Sciatic nerve (tissue), 2 donors: ENCODE measurements at regions not wholly inside any gene's neighbourhood (a gene's known extent, or its start where the extent isn't known, plus 50 kb on each side); places are given as distances from the start of the nearest gene placed in this dataset.

ENCODE experiments used
- ATAC-seq: fragments of 200-7000 bp; cut with Tn5 transposase; one replicate; pipeline ENCODE4 v1.9.1; 2020; ENCODE audit warnings: mild to moderate bottlenecking, moderate library complexity
- DNase-seq: peaks from one replicate; pipeline ENCODE4 v3.0.0-alpha.2; 2020; ENCODE audit warnings: low spot score
- intact Hi-C: fragments of 100-400 bp; cut with DNase I; formaldehyde crosslinking; loops from one replicate; pipeline ENCODE4 v1.14.2; 2022
- donor health status: DM: no; HTN: no; CAD: no.
- donor health status: DM: no; HTN: no; CAD: no.

DNA sequence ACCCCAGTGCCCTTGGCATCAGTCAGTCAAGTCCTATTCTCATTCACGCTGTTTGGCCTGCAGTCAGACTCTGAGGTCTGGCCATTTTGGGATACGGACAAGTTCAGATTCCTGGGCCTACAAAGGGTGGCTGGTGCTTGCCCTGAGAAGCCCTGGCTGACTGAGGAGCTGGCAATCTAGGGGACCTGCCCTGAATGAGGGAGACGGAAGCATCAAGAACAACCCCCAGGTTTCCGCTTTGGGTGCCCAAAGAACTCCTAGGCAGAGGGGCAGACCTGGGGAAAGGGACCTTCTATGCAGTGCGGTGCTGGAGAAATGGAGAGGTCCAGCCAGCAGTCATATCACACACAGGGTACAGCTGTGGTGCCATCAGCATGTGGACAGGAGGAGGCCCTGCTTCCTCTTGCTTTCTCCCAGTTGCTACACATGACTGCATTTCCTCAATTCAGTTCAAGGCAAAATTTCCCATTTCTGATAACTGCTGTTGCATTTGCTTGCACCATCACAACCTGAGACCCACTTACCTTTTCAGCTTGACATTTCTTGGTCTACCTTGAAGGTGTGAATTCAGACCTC, 70.9 kb upstream of the LGALSL start:
- ATAC-seq: peak; percentile 57
- intact Hi-C loops: no loop called here
- DNase-seq: no peak

GRCh38 chr2:64383881-64384280, 70.1 kb upstream of the LGALSL start:
- DNase-seq (no peak), ATAC-seq (no peak)
- intact Hi-C loops: no loop called here

DNA sequence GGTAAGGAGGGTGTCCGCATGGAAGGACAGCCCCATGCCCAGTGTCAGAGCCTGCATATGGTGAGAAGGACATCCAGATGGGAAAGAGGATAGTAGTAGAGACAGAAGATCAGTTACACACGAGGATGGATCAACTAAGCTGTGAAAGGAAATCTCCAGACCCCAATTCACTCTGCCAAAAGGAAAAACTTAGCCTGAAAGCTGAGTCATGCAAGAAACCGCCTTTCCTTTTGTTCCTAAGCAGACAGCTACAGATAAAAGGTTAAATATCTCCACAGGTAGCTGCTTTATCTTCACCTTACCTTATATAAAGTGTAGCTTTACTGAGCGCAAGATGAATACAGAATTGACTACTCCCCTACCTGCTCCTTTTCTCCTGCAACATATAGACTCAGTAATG, 67.3 kb upstream of the LGALSL start:
- intact Hi-C loops: no loop called here
- DNase-seq: no peak
- ATAC-seq: no peak

GRCh38 chr2:64390586-64390985, 63.4 kb upstream of the LGALSL start:
- ATAC-seq: no peak
- intact Hi-C loops: no loop called here

GRCh38 chr2:64391424-64391823, 62.5 kb upstream of the LGALSL start:
- intact Hi-C loops: no loop called here
- no peak for ATAC-seq

More at GRCh38 chr2:64390586-64390985, 63.4 kb upstream of the LGALSL start:
- no peak for DNase-seq

DNA sequence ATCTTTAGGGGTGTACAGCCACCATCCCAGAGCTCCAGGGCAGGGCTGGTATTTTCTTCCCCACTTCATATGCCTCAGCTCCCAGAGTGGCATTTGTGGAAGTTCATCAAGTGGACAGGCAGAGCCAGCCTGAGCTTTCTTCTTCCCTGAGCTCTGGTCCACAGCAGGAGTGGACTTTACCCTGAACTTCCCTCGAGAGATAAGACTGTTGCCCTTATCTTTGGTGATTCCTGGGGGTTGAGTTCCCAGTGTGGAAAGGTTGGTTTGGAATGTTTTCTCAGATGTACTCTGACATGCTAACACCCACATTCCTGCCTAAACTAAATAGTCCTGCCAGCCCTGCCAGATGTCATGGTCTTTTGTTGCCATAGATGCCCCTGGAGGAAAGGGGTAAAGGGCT, 62.0 kb upstream of the LGALSL start:
- intact Hi-C loops: no loop called here
- no peak for DNase-seq
- ATAC-seq: no peak

More at GRCh38 chr2:64391424-64391823, 62.5 kb upstream of the LGALSL start:
- no peak for DNase-seq

DNA sequence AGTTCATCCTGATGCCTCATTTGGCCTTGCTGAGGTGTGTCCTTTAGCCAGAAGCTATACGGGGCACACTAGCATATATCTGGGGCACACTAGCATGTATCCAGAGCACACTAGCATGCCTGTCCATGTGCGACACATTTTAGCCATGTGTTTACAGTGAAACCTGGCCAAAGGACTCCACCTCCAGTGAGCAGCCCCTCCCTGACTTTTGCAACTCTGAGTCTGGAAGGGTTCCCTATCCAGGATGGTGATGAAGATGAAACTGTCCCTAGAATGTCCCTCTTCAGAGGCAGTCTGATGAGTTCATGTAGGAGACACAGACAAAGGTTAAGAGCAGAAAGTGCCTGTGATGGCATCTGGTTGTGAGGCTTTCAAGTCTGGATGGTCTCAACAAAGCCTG, 61.4 kb upstream of the LGALSL start:
- DNase-seq (no peak), ATAC-seq (no peak)
- intact Hi-C loops: no loop called here

- intact Hi-C loops: no loop called here
- DNase-seq: no peak
- ATAC-seq: no peak
Measured at GRCh38 chr2:64393383-64394010, 60.5 kb upstream of the LGALSL start.

DNA sequence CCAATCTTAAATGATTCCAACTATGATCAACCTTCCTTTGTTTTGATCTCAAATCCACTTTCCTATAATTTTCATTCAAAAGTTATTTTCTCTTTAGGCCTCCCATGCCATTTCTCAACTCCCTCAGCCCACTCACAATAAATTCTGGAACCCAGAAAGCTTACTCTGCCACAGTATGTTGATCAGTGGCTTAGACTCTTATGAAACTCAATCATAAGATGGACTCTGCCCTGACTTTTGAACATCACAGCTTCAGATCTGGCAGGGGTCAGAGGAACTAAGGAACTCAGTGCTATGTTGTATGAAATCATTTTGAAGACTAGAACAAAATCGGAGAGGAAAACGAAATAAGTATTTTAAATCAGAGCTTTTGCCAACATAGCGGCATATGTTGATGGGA, 59.8 kb upstream of the LGALSL start:
- ATAC-seq (no peak), DNase-seq (no peak)
- intact Hi-C loops: no loop called here

GRCh38 chr2:64396001-64396400, 58.0 kb upstream of the LGALSL start:
- no peak for DNase-seq
- no peak for ATAC-seq
- intact Hi-C loops: no loop called here

DNA sequence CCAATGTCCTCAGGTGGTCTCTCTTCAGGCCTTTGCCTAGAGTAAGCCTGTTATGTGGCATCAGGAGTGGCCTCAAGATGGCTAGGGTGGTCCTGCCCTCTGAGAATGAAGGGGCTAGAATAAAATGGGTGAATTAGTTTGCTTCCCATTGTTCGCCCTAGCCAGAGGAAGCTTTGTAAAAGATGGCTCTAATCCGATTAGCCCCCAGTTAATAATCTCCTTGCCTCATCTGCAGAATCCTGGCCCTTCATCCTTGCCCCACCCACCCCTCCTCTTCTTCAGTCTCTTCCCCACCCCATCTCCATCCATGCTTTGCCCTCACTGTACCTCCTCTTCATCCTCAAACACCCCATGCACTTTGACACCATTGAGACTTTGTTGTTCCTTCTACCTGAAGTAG, 57.4 kb upstream of the LGALSL start:
- intact Hi-C loops: no loop called here
- ATAC-seq: no peak

DNA sequence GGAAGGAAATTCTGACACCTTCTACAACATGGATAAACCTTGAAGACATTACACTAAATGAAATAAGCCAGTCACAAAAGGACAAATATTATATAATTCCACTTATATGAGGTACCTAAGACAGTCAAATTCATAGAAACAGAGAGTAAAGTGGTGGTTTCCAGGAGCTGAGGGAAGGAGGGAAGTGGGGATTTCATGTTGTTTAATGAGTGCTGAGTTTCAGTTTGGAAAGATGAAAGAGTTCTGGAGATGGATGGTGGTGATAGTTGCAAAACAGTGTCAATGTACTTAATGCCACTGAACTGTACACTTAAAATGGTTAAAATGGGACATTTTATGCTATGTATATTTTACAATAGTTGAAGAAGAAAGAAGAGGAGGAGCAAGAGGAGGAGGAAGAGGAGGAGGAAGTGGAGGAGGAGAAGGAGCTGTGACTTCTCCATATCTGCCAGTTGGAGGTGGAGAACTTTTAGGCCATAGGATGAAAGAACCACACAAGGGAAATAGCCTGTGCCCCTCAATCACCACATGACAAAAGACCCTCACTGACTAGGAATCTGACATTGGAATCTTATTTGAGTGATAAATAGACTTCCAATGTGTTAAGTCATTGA, 55.3 kb upstream of the LGALSL start:
- intact Hi-C loops: no loop called here
- DNase-seq (no peak), ATAC-seq (no peak)

More for the DNA sequence above, 57.4 kb upstream of the LGALSL start:
- DNase-seq: no peak

GRCh38 chr2:64399521-64399920, 54.4 kb upstream of the LGALSL start:
- intact Hi-C loops: no loop called here
- DNase-seq (no peak), ATAC-seq (no peak)

DNA sequence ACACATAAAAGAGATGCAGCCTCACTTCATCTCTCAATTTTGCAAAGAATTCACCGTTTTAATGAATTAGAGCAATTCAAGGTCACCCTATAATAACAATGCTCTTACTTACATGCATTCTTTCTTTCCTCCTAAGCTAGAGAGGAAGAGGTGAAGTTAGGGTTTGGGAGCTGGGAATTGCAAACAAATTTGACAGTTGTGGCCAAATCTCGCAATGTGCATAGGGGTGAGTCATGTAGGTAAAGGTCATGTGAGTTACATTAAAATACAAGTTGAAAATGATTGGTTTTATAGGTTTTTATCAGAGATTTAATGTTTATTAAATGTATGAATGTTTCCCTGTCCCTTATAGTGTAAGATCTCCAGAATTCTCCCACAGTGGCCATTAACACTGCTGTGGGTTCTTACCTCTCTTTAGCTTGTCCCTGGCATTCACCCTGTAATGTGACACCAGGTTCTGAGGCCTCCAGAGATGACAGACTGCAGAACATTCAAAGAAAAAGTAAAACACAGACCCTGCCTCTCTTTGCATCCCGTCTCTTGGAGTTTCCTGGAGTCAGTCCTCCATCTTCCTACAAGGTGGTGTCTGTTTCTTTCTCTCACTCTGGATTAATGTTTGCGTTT, 53.7 kb upstream of the LGALSL start:
- intact Hi-C loops: no loop called here
- ATAC-seq (no peak), DNase-seq (no peak)

DNA sequence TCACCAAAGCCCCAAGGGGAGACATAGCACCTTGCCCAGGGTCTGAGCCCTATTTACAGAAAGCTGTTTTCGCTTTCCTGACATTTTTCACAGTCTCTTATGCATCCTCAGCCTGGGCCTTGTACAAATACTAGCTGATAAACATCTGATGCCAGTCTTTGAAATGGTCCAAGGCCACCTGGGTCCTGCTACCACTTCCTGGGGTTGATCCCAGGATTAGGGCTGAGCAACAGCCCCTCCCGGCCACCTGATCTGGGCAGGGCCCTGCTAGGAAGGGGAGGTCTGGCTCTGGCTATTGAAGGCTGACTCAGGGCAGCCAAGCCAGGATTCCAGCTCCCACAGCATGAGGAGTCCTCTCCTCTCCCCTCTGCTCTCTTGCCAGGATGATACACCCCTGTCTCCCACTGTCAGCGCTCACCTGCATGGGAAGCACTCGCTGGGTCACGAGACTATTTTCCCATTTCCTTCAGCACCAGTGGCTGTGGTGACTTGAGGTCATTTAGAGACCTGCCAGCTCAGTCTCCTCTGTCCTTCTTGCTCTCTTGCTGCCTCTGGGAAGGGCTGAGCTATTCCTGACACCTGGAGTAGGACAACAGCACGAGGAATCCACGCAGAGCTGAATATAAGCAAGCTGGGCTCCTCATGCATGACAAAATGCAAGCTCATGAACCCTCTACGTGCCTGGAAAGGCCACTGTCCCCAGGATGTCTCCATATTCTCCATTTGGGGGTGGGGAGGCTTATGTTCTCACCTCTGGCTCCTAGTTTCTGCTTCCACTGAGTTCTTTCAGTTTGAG, 53.0 kb upstream of the LGALSL start:
- ATAC-seq (no peak), DNase-seq (no peak)
- intact Hi-C loops: no loop called here

DNA sequence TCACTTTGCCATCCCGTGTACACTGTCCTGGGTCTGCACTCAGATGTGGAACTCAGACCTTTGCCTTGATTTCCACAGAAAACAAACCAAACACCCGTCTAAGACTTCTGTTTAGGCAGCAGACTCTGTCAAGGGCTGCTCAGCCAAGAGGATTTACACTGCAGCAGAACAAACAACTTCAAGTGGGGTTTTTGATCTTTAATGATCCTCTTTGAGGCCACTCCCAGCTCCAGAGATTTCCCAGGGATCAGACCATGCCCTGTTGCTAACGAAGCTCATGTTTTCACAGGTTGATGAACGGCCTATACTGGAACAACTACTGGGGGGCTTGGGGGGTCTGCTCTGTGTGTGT, 52.5 kb upstream of the LGALSL start:
- intact Hi-C loops: no loop called here
- ATAC-seq: no peak
- no peak for DNase-seq

DNA sequence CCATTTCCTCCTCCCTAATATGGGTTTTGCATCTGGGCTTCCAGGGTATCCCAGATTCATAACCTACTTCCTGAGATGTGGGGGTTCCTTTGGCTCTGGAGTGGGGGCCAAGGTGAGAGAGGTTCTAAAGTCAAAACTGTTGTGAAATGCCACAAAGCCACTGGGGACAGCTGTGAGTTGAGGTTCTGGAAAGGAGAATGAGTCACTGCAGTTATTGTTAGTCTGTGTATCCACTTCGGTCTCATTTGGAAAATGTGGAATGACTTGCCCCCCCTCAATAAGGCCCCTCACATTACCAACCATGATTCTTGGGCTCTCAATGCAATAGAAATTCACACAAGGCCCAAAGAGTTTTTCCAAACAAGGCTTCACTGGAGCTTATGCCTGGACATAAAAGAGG, 51.1 kb upstream of the LGALSL start:
- no peak for ATAC-seq
- DNase-seq: no peak
- intact Hi-C loops: no loop called here

- DNase-seq (no peak), ATAC-seq (no peak)
- intact Hi-C loops: no loop called here
Measured at GRCh38 chr2:64403426-64403825, 50.5 kb upstream of the LGALSL start.

DNA sequence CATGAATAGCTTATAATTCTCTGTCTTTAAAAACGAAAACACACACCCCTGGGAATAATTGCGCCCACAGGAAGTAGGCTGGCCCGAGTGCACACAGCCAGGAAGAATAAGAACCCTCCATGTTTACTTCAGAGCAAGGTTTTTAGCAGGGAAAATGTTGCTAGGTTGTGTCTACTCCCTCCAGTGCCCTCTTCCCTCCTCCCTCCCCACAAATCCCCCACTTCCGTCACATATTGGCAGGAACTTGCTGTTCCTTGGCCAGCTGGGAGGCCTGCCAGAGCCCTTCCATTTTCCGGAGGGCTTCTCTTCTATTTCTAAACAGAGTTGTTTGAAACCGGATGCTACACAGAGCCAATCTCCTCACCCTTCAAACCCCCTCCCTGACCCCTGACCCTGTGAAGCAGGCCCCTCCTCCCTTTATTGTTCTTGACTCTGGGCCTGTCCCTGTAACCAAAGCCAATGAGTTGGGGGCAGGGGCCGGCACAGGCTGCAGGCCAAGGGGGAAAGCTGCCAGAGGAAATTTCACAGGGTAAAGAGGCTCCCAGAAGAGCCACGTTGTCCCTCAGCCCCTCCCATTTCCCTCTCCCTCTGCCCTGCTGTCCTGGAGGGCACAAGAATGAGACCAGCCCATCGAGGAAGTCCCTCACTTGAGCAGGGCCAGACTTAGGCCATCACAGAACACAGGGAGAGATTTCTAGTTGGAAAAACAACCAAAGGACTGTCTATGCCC, 49.8 kb upstream of the LGALSL start:
- ATAC-seq (peak; percentile 92), DNase-seq (peak; percentile 92)
- intact Hi-C loops: no loop called here
